ENCODE measurements at regions not wholly inside any gene's neighbourhood (a gene's known extent, or its start where the extent isn't known, plus 50 kb on each side); places are given as distances from the start of the nearest gene placed in this dataset.

GRCh38 chr10:62634576-62634975 lies 169.9 kb upstream of the ADO start:
- Mint-ChIP-seq H3K4me3 (no peak overlapping the region), H3K27ac (no peak overlapping the region), H3K9me3 (peaks cover 4% of the 10 kb centered on the region), H3K36me3 (ENCODE audit: low read depth) (no peaks in the 10 kb centered on the region), H3K4me1 (ENCODE audit: low read depth) (peaks cover 24% of the 10 kb centered on the region), H3K27me3 (no peaks in the 10 kb centered on the region)

- peaks cover 24% of the 10 kb centered on the region for H3K4me1 Mint-ChIP-seq (ENCODE audit: low read depth)
- no peaks in the 10 kb centered on the region for H3K36me3 Mint-ChIP-seq (ENCODE audit: low read depth)
- H3K4me3 Mint-ChIP-seq: no peak overlapping the region
- H3K9me3 Mint-ChIP-seq: peaks cover 4% of the 10 kb centered on the region
- peak overlapping the region; percentile 51 for H3K27ac Mint-ChIP-seq
- H3K27me3 Mint-ChIP-seq: no peaks in the 10 kb centered on the region
Measured at GRCh38 chr10:62635127-62635526, 169.4 kb upstream of the ADO start.

- H3K27ac Mint-ChIP-seq: no peak overlapping the region
- H3K4me1 Mint-ChIP-seq (ENCODE audit: low read depth): peaks cover 13% of the 10 kb centered on the region
- no peak overlapping the region for H3K4me3 Mint-ChIP-seq
- H3K36me3 Mint-ChIP-seq (ENCODE audit: low read depth): no peaks in the 10 kb centered on the region
- no peaks in the 10 kb centered on the region for H3K27me3 Mint-ChIP-seq
- H3K9me3 Mint-ChIP-seq: no peaks in the 10 kb centered on the region
Measured at GRCh38 chr10:62636825-62637248, 167.7 kb upstream of the ADO start.

- Mint-ChIP-seq H3K4me3 (no peak overlapping the region), H3K36me3 (ENCODE audit: low read depth) (no peaks in the 10 kb centered on the region), H3K27me3 (no peaks in the 10 kb centered on the region), H3K4me1 (ENCODE audit: low read depth) (peaks cover 6% of the 10 kb centered on the region), H3K9me3 (no peaks in the 10 kb centered on the region), H3K27ac (no peak overlapping the region)
Measured at GRCh38 chr10:62637249-62638061, 167.1 kb upstream of the ADO start.

- Mint-ChIP-seq H3K27me3 (no peaks in the 10 kb centered on the region), H3K36me3 (ENCODE audit: low read depth) (no peaks in the 10 kb centered on the region), H3K4me1 (ENCODE audit: low read depth) (peaks cover 4% of the 10 kb centered on the region), H3K4me3 (no peak overlapping the region), H3K27ac (no peak overlapping the region), H3K9me3 (no peaks in the 10 kb centered on the region)
Measured at GRCh38 chr10:62638062-62638477, 166.4 kb upstream of the ADO start.

- Mint-ChIP-seq H3K9me3 (no peaks in the 10 kb centered on the region), H3K27me3 (no peaks in the 10 kb centered on the region), H3K36me3 (ENCODE audit: low read depth) (no peaks in the 10 kb centered on the region), H3K4me1 (ENCODE audit: low read depth) (peaks cover 14% of the 10 kb centered on the region), H3K4me3 (no peak overlapping the region), H3K27ac (peak overlapping the region; percentile 2)
Measured at GRCh38 chr10:62639144-62639543, 165.4 kb upstream of the ADO start.

- Mint-ChIP-seq H3K9me3 (no peaks in the 10 kb centered on the region), H3K36me3 (ENCODE audit: low read depth) (no peaks in the 10 kb centered on the region), H3K4me3 (no peak overlapping the region), H3K27ac (no peak overlapping the region), H3K4me1 (ENCODE audit: low read depth) (peaks cover 24% of the 10 kb centered on the region), H3K27me3 (no peaks in the 10 kb centered on the region)
Measured at GRCh38 chr10:62640411-62640810, 164.1 kb upstream of the ADO start.

GRCh38 chr10:62643606-62644587 lies 160.6 kb upstream of the ADO start:
- H3K27me3 Mint-ChIP-seq: no peaks in the 10 kb centered on the region
- H3K9me3 Mint-ChIP-seq: no peaks in the 10 kb centered on the region
- peak overlapping the region; percentile 92 for H3K27ac Mint-ChIP-seq
- peak overlapping the region; percentile 31 for H3K4me3 Mint-ChIP-seq
- H3K36me3 Mint-ChIP-seq (ENCODE audit: low read depth): no peaks in the 10 kb centered on the region
- H3K4me1 Mint-ChIP-seq (ENCODE audit: low read depth): peaks cover 52% of the 10 kb centered on the region

- H3K36me3 Mint-ChIP-seq (ENCODE audit: low read depth): no peaks in the 10 kb centered on the region
- H3K4me1 Mint-ChIP-seq (ENCODE audit: low read depth): peaks cover 79% of the 10 kb centered on the region
- H3K9me3 Mint-ChIP-seq: no peaks in the 10 kb centered on the region
- peaks cover 3% of the 10 kb centered on the region for H3K27me3 Mint-ChIP-seq
- H3K27ac Mint-ChIP-seq: peak overlapping the region; percentile 23
- peak overlapping the region; percentile 1 for H3K4me3 Mint-ChIP-seq
Measured at GRCh38 chr10:62647375-62648092, 157.0 kb upstream of the ADO start.

GRCh38 chr10:62648921-62649320 lies 155.6 kb upstream of the ADO start:
- Mint-ChIP-seq H3K27ac (peak overlapping the region; percentile 38), H3K36me3 (ENCODE audit: low read depth) (no peaks in the 10 kb centered on the region), H3K27me3 (peaks cover 3% of the 10 kb centered on the region), H3K4me1 (ENCODE audit: low read depth) (peaks cover 80% of the 10 kb centered on the region), H3K9me3 (no peaks in the 10 kb centered on the region), H3K4me3 (no peak overlapping the region)

GRCh38 chr10:62650411-62650810 lies 154.1 kb upstream of the ADO start:
- H3K4me3 Mint-ChIP-seq: no peak overlapping the region
- H3K9me3 Mint-ChIP-seq: no peaks in the 10 kb centered on the region
- H3K27me3 Mint-ChIP-seq: peaks cover 3% of the 10 kb centered on the region
- no peak overlapping the region for H3K27ac Mint-ChIP-seq
- H3K36me3 Mint-ChIP-seq (ENCODE audit: low read depth): no peaks in the 10 kb centered on the region
- H3K4me1 Mint-ChIP-seq (ENCODE audit: low read depth): peaks cover 81% of the 10 kb centered on the region

- H3K27ac Mint-ChIP-seq: no peak overlapping the region
- peaks cover 3% of the 10 kb centered on the region for H3K27me3 Mint-ChIP-seq
- no peaks in the 10 kb centered on the region for H3K36me3 Mint-ChIP-seq (ENCODE audit: low read depth)
- H3K4me3 Mint-ChIP-seq: no peak overlapping the region
- H3K4me1 Mint-ChIP-seq (ENCODE audit: low read depth): peaks cover 83% of the 10 kb centered on the region
- H3K9me3 Mint-ChIP-seq: no peaks in the 10 kb centered on the region
Measured at GRCh38 chr10:62651341-62651740, 153.2 kb upstream of the ADO start.

- Mint-ChIP-seq H3K36me3 (ENCODE audit: low read depth) (no peaks in the 10 kb centered on the region), H3K27ac (peak overlapping the region; percentile 74), H3K27me3 (peaks cover 7% of the 10 kb centered on the region), H3K4me1 (ENCODE audit: low read depth) (peaks cover 76% of the 10 kb centered on the region), H3K4me3 (no peak overlapping the region), H3K9me3 (no peaks in the 10 kb centered on the region)
Measured at GRCh38 chr10:62652114-62652513, 152.4 kb upstream of the ADO start.

GRCh38 chr10:62652564-62652963 lies 152.0 kb upstream of the ADO start:
- H3K27me3 Mint-ChIP-seq: peaks cover 7% of the 10 kb centered on the region
- H3K36me3 Mint-ChIP-seq (ENCODE audit: low read depth): no peaks in the 10 kb centered on the region
- peaks cover 71% of the 10 kb centered on the region for H3K4me1 Mint-ChIP-seq (ENCODE audit: low read depth)
- H3K4me3 Mint-ChIP-seq: peak overlapping the region; percentile 42
- peak overlapping the region; percentile 64 for H3K27ac Mint-ChIP-seq
- H3K9me3 Mint-ChIP-seq: no peaks in the 10 kb centered on the region
